Keratinocyte (primary cell): ENCODE measurements at regions not wholly inside any gene's neighbourhood (a gene's known extent, or its start where the extent isn't known, plus 50 kb on each side); places are given as distances from the start of the nearest gene placed in this dataset.

ENCODE experiments used
- EZH2 ChIP-seq: IDR thresholded peaks from one replicate; pipeline ENCODE4 v1.6.1; 2012; ENCODE audit warnings: inconsistent platforms, mild to moderate bottlenecking, low read length, moderate library complexity
- TF ChIP-seq, protein P1 (sequence below), 3 experiments: IDR thresholded peaks in 1 of 3; conservative IDR thresholded peaks in 1 of 3; optimal IDR thresholded peaks in 1 of 3; 2 replicates in 2 of 3; 3 replicates in 1 of 3; pipeline versions ENCODE3 to v1.5.1; 2011; ENCODE audit warnings: low read length in 3 of 3, mild to moderate bottlenecking in 3 of 3, moderate library complexity in 2 of 3, control low read depth in 1 of 3, inconsistent platforms in 1 of 3; ENCODE audit not compliant: insufficient read depth in 2 of 3; ENCODE audit errors: extremely low read depth in 1 of 3

DNA sequence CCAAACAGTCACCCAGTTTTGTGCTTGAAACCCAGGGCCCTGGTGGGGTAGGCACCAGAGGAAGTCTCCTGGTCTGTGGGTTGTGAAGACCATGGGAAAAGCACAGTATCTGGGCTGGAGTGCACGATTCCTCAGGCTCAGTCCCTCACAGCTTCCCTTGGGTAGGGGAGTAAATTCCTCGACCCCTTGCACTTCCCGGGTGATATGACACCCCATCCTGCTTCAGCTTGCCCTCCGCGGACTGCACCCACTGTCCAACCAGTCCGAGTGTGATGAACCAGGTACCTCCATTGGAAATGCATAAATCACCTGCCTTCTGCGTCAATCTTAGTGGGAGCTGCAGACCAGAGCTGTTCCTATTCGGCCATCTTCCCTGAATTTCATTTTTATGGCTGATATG, 133.9 kb upstream of the KCTD3 start:
- TF ChIP-seq, protein P1, sequence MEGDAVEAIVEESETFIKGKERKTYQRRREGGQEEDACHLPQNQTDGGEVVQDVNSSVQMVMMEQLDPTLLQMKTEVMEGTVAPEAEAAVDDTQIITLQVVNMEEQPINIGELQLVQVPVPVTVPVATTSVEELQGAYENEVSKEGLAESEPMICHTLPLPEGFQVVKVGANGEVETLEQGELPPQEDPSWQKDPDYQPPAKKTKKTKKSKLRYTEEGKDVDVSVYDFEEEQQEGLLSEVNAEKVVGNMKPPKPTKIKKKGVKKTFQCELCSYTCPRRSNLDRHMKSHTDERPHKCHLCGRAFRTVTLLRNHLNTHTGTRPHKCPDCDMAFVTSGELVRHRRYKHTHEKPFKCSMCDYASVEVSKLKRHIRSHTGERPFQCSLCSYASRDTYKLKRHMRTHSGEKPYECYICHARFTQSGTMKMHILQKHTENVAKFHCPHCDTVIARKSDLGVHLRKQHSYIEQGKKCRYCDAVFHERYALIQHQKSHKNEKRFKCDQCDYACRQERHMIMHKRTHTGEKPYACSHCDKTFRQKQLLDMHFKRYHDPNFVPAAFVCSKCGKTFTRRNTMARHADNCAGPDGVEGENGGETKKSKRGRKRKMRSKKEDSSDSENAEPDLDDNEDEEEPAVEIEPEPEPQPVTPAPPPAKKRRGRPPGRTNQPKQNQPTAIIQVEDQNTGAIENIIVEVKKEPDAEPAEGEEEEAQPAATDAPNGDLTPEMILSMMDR (optimal IDR thresholded peaks at IDR 0.05 in 1 of 3, IDR thresholded peaks at IDR 0.05 in 1 of 3, conservative IDR thresholded peaks at IDR 0.05 in 1 of 3; ENCODE audit: extremely low read depth in 1 of 3, insufficient read depth in 2 of 3, low read length in 3 of 3), result no peak
- TF ChIP-seq EZH2, result no peak
